SIG-M5 treated with dmso at 0.1 percent for 504 hours (cell line): ENCODE measurements at regions not wholly inside any gene's neighbourhood (a gene's known extent, or its start where the extent isn't known, plus 50 kb on each side); places are given as distances from the start of the nearest gene placed in this dataset.

Experiments used
- DNase-seq: peaks from one replicate; lab custom pipeline; 2025; ENCODE audit not compliant: unreplicated experiment; lab: John Stamatoyannopoulos, UW

DNA sequence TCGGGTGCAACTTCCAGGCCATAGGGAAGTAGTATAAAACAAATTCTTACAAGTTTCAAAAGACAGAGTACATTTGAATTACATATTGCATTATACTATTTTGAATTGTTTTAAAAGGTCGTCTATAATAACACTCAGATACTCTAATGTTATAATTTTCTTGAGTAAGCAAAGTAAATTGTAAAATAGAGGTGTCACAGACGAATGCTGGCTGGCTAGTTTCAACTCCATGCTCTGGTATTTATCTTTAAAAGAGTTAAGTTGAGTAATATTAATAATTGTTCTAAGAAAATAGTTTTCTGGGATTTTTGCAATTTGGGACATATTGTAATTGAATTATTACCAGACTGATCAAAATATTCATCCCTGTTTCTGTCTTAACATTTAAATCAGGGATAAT, 764.9 kb downstream of the TECRL start:
- DNase-seq, result no peak

DNA sequence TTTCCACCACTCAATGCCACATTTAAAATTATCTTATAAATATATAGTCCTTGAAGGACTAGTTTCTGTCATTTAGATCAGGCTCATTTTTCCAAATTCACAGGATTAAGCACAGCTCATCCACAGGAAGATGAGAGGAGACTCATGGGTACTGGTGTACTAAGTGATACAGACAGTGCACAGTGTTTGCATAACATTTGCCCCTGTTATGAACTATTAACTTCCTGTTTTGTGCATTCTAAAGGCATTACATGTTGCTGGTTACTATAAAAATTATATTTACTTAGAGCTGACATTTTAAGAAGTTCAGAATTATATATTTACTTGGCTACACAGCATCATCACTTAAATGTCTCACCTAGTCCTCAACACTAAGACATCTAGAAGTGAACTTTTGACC, 772.0 kb downstream of the TECRL start:
- no peak for DNase-seq

DNA sequence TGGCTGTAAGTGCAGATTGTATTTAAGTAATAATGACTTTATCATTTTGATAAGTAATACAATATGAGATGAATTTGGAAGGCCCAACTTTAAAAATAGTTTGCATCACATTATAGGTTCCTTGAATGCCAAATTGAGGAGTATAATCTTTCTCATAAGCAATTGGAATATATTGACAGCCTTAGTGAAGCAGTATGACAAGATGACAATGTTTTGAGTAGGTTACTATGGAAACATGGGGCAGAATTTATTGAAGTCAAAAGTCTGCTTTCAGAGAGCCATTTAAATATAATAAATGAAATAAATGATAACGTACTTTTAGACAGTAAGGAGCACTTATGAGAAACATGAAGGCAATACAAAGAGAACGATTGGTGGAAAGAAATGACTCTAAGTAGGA, 776.4 kb downstream of the TECRL start:
- no peak for DNase-seq

DNA sequence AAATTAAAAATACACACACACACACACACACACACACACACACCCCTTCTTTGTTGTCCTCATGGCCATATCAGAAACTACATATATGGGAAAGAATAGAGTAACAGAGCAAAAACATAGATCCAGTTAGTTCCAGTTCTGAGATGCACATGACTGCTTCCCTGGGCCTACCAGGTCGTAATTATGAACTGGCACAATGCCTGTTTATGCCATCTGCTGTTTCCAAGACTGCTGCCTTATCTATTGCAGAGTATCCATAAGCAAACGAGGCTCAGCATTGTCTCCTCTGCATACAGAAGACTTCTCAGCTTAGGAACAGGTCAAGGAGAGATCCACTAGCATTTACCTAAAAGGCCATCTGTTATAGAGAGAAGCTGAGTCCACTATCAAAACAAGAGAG, 789.0 kb downstream of the TECRL start:
- no peak for DNase-seq

DNA sequence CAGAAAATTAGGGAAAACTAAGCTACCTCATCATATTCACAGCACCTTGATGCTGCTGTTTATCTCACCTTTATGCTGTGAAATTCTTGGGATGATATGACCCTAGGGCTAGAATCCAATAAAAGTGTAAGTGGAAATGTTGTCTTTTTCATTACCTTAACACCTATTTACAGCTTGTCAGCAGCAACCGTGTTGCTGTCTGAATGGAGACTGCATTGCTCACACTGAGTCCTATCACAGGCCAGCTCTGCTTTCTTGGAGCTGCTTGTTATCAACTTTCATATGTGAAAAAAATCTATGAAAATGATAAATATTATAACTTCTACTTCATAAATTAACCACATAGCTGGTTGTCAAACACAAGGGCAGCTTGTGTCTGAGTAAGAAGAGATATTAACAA, 789.5 kb downstream of the TECRL start:
- DNase-seq, result no peak

DNA sequence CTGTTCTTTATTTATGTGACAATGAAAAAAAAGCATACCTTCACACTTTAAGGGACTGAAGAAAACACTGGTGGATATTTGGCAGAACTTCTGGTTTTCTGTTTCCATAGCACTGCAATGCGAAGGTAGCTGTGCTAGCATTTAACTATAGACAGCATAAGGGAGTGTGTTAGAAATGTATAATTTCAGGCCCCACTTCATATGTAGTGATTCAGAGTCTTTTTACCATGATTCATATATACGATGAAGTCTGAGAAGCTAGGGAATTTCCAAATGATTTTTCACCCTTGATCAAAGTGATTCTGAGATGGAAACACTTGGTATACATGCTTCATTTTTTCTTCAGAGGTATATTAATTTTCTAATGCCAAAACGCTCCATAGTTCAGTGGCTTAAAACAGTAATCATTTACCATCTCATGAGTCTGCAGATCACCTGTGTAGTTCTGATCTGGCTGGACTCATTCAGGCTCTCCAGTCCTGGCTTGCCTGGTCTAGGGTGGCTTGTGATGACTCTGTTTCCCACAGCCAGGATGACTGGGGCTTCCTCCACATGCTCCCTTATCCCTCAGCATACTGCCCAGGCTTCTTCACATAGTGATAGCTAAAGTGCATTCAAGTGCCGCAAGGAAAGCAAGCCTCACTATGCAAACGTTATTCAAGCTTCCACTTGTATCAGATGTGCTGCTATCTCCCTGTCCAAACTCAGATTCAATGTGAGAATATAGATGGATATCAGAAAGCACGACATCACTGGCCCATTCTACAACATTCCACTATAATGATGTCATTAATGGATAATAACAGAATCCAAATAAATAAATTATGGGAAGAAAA, 790.1 kb downstream of the TECRL start:
- DNase-seq, result no peak

DNA sequence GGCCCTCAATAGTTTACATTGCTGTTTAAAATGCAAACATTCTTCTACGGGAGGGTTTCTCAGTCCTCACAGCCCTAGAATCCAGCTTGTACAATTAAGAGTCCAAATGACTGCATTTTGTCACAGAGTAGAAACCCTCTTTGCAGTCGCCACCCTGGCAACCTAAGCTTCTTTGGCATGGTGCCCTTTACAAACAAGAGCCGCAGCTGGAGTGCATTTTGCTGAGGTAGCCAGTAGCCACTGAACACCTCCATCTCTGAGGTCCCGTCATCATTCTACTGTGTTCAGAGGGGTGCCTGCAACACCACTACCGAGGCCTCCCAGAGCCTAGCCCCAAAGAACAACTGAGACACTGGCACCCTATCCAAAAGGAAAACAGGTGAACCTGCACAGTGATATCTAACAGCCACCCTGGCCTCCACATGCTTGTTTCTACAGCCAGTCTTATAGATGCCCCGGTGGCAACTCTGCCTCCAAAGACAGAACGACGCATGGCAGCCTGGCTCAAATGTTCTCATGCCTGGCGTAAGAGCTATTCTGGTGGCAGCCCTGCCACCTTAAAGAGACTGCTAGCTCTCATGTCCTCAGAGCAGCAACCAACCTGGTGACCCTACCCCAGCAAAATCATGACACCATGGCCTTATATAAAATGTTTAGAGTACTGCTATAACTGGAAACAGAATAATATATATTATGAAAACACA, 801.9 kb downstream of the TECRL start:
- no peak for DNase-seq

DNA sequence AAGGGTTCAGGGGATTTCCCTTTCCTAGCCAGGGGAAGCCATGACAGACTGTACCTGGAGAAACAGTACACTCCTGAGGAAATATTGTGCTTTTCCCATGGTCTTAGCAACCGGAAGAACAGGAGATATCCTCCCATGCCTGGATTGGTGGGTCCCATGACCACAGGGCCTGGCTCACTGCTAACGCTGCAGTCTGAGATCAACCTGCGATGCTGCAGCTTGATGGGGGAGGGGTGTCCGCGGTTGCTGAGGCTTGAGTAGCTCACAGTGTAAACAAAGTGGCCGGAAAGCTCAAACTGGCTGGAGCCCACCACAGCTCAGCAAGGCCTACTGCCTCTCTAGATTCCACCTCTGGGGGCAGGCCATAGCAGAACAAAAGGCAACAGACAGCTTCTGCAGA, 819.5 kb downstream of the TECRL start:
- no peak for DNase-seq

DNA sequence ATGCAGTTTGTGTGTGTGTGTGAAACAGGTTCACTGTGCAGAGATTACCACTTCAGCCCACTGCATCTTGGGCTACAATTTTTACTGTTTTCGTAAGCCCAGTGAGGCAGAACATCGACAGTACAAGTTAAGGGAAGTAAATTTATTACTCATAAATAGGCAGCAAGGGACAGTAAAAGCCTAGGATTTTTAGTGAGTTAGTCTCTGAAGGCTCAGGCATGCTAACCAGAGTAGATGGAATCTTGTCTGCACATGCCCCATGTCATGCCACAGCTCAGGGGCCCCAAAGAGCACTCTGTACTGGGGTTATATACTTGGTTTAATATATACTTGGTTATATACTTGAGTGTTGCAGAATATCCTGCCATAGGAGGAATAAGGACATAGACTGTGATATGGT, 825.7 kb downstream of the TECRL start:
- DNase-seq, result no peak

DNA sequence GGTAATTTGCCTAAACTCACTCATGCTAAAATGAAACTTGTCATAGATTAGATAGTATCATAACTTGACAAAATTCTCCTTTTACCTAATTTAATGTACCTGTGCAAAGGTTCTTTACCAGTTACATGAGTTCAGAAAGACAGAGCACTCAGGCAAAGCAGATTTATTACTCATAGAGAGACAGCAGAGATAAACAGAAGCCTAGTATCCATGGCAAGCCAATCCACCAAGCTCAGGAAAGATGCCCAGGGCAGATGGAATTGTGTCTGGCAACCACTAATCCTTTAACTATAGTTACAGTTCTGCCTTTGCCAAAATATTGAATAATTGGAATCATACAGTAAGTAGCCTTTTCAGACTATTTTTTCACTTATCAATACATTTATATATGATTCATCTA, 826.2 kb downstream of the TECRL start:
- DNase-seq, result no peak

DNA sequence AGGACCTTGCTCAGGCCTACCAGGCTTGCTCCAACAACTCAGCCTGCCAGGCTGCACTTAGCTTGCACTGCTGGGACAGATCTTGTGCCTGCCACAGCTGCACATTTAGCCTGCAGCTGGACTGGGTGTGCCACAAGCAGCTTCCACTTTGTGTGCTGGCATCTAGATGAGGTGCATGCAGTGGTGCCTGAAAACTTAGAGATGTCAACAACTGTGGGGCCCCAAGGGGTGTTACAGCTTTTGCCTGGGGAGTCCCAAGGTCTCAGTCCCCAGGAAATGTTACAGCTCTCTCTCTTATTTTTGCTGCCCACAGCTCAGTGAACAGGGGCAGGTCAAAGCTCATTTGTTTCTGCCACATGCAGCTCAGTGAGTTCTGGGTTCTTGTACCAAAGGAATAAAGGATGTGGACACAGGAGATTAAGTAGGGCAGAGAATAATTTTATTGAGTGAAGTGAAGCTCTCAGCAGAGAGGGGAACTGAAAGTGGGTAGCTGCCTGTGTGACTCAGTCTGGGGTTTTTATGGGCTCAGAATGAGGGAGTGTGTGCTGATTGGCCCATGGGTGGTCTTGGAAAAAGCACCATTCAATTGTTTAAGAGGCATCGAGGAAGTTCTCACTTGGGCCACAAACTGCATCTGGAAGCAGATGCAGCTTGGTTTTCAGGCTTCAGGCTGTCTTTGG, 828.3 kb downstream of the TECRL start:
- DNase-seq, result peak; percentile 54

DNA sequence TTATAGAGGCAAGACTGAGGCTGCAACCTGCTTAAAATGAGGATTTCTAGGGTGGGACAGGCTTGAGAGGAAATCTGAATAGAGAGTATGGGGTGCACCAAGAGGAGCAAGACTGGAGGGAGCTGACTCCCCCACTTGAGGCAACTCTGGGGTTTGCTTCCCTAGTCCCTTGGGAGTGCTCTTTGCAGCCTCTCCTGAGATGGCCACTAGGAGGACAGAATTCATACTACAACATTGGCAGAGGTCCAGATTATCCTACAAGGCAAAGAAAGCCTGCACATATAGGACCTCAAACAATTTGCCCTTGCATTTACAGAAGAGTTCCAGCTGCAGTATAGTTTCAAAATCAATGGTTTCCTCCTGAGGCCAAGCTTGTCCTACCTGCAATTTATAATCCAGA, 830.9 kb downstream of the TECRL start:
- no peak for DNase-seq

DNA sequence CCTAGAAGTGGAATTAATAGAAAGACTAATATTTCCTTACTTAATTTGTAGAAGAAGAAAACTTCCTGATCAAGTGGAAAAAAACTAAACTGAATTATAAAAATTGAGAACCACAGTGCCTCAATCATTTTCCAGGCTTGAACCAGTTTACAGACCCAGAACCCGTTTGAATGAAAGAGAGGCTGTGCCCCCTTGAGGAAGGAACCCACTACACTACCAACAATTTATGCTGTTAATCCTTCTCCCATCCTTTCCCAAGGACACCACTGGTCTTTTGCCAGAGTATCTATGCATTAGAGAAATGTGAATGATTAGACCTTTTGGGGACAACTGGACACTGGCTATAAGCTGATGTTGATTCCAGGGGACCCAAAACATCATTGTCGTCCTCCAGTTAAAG, 842.6 kb downstream of the TECRL start:
- DNase-seq, result no peak

DNA sequence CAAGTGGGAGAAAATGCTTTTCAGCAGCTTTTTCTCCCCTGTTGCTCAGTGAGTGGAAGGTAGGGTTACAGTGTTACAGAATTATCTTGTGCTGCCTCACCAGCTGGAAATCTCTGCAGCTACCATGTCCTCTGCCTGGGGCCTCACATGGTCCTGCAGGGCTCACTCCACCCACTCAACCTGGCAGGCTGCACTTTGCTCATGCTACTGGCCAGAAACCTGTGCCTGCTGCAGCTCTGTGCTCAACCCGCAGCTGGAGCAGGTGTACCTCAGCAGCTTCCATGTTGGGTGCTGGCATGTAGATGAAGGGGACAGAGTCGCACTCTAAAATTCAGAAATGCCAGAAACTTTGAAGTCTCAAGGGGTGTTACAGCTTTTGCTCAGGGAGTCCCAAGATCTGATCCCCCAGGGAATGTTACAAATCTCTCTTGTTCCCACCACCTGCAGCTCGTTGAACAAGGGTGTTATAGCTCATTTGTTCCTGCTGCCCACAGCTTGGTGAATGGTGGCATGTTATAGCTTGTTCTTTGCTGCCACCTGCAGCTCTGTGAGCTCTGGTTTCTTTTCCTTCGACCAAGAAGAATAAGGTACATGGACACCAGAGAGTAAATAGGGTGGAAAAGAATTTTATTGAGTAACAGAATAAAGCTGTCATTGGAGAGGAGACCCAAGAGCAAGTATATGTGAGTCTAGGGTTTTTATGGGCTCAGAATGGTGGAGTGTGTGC, 845.8 kb downstream of the TECRL start:
- DNase-seq, result no peak

DNA sequence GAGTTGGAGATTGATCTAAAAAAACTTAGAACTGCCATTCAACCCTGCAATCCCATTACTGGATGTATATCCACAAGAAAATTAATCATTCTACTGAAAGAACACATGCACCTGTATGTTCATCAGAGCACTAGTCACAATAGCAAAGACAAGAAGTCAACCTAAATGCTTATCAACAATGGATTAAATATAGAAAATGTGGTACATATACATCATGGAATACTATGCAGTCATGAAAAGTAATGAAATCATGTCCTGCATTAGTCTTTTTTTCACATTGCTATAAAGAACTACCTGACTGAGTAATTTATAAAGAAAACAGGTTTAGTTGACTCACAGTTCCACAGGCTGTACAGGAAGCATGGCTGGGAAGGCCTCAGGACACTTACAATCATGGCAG, 850.5 kb downstream of the TECRL start:
- DNase-seq, result no peak

DNA sequence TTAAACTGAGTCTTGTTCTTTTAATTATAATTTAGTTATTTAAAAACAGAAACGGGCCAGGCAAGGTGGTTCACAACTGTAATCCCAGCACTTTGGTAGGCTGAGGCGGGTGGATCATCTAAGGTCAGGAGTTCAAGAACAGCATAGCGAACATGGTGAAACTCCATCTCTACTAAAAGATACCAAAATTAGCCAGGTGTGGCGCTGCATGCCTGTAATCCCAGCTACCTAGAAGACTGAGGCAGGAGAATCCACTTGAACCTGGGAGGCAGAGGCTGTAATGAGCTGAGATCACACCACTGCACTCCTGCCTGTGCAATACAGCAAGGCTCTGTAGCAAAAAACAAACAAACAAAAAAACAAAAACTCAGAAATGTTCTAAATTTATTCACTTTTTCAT, 852.9 kb downstream of the TECRL start:
- no peak for DNase-seq

DNA sequence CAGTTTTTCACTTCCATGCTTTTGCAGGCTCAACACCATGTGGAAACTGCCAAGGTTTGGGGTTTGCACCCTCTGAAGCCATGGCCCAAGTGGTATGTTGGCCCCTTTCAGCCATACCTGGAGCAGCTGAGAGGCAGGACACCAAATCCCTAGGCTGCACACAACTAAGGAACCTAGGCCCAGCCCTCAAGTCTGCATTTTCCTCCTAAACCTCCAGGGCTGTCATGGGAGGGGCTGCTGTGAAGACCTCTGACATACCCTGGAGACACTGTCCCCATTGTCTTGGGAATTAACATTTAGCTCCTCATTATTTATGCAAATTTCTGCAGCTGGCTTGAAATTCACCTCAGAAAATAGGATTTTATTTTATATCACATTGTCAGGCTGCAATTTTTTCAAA, 856.1 kb downstream of the TECRL start:
- no peak for DNase-seq

DNA sequence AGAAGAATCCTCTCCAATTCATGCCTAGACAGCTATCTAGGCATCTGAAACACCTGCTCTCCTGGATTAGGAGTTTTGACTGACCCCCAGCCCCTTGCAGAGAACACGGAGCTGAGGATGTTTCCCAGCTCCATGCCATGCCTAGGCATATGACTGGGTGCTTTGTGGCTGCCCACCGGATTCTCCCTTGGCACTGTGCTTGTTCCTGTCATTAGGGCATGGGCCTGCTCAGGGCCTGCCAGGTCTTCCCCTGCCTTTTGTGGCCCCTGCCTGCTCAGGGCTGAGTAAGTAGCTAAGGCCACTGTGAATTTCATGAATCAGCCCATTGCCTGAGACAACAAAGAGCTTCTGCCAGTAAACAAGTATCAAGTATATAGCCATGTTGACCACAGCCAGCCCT, 867.4 kb downstream of the TECRL start:
- DNase-seq, result no peak

DNA sequence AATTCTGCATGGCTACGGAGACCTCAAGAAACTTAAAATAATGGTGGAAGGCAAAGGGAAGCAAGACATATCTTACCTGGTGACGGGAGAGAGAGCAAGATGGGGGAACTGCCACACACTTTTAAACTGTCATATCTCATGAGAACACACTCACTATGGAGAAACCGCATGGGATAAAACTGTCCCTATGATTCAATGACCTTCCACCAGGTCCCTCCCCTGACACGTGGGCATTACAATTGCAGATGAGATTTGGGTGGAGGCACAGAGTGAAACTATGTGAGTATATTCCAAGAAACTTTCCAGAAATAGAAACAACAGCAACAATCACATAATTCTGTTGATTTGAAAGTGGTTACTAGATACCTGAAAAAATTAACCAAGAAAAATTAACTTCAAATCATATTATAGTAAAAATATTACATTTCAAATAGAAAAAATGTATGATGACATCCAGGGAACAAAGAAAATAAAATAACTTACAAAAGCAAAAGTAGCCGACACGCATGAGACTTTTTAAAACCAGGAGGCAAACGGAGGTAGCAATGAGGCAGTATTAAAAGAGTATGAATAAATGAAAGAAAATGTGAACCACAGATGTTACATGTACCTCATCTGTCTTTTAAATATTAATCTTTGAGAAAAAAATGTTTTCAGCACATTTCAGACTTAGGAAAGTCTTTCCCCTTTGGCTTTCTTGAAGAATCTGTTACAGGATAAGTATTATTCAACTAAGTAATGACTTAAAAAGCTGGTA, 879.5 kb downstream of the TECRL start:
- no peak for DNase-seq

DNA sequence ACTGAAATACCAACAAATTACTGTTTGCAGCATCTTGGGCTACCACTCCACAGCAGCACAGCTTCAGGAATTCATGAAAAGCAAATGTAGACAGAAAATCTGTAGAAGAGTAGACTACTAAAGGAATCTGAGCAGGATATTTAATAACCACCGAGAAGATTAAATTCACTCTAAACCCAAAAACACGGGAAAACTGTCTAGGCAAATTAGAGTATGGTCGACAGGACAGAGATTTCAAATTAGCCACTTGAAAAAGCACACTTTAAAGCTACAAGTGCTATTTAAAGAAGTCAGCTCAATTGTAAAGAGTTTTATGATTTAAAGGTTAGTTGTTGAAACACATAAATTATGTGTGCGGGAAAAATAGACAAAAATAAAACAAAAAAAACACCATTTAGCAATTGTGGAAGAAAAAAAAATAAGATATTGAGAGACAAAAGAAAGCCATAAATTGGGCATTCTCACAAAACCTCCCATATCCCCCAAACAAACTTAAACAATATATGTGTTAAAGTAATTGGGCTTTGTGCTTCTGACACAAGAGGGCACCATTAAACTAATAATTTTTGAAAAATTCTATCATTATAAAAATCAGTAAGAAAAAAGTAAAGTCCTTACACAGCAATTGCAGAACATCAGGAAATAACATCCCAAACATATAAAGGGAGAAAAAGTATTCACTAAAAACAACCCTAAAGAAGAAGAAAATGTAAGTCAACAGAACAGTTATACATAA, 880.8 kb downstream of the TECRL start:
- DNase-seq, result no peak
